Activated CD8-positive, alpha-beta T cell treated with anti-CD3 and anti-CD28 coated beads, Interleukin-2, amount 10 ng/mL, durations not matched to agents 7 days and 5 days (primary cell): ENCODE measurements at regions not wholly inside any gene's neighbourhood (a gene's known extent, or its start where the extent isn't known, plus 50 kb on each side); places are given as distances from the start of the nearest gene placed in this dataset.
A peak's percentile ranks its signal among the peaks of the same experiment; 100 is the strongest.

Source experiments
- ATAC-seq: fragments of 150-1000 bp; cut with Tn5 transposase; one replicate; pipeline ENCODE4 v1.10.0; 2021; ENCODE audit warnings: moderate library complexity
- CTCF ChIA-PET: fragments of 350-600 bp; sonication (Branson Sonifier 250); formaldehyde crosslinking; loops from one replicate; lab custom pipeline; 2021; ENCODE audit warnings: antibody characterized with exemption; lab: Charles Lee
- POLR2A ChIA-PET: fragments of 350-600 bp; sonication (Branson Sonifier 250); formaldehyde crosslinking; loops from one replicate; lab custom pipeline; 2021; ENCODE audit warnings: antibody characterized with exemption; lab: Charles Lee
- DNase-seq: peaks from one replicate; pipeline ENCODE4 v3.0.0-alpha.2; 2020
- H3K27ac Mint-ChIP-seq: one replicate; pipeline ENCODE4 v1.8.0; 2021; ENCODE audit warnings: mild to moderate bottlenecking, mixed read lengths
- H3K27me3 Mint-ChIP-seq: one replicate; pipeline ENCODE4 v1.8.0; 2021; ENCODE audit warnings: low read depth, mixed read lengths
- H3K36me3 Mint-ChIP-seq: one replicate; pipeline ENCODE4 v1.8.0; 2021; ENCODE audit warnings: low read depth, mixed read lengths
- H3K4me1 Mint-ChIP-seq: one replicate; pipeline ENCODE4 v1.8.0; 2021; ENCODE audit warnings: low read depth, mixed read lengths
- H3K4me3 Mint-ChIP-seq: one replicate; pipeline ENCODE4 v1.8.0; 2021; ENCODE audit warnings: mild to moderate bottlenecking, mixed read lengths
- H3K9me3 Mint-ChIP-seq: one replicate; pipeline ENCODE4 v1.8.0; 2022; ENCODE audit warnings: mixed read lengths; ENCODE audit not compliant: insufficient read depth

- no peaks in the 10 kb centered on the region for H3K36me3 Mint-ChIP-seq
- ChIA-PET POLR2A (no interaction called here), CTCF (interaction anchor here (1.2 kb wide), 1 partner anchor 18 kb away, joined by 3 read pairs; no protein-coding TSS in a partner anchor)
- H3K4me3 Mint-ChIP-seq = no peak overlapping the region
- no peaks in the 10 kb centered on the region for H3K9me3 Mint-ChIP-seq
- no peak overlapping the region for H3K27ac Mint-ChIP-seq
- DNase-seq (no peak), ATAC-seq (no peak)
- no peaks in the 10 kb centered on the region for H3K27me3 Mint-ChIP-seq
- H3K4me1 Mint-ChIP-seq = peaks cover 14% of the 10 kb centered on the region
Measured at GRCh38 chr10:88161756-88162155, 298.3 kb downstream of the PTEN start.

- ATAC-seq (no peak), DNase-seq (no peak)
- Mint-ChIP-seq H3K27ac (no peak overlapping the region), H3K27me3 (no peaks in the 10 kb centered on the region), H3K9me3 (no peaks in the 10 kb centered on the region), H3K4me3 (no peak overlapping the region), H3K4me1 (peaks cover 11% of the 10 kb centered on the region), H3K36me3 (peaks cover 2% of the 10 kb centered on the region)
- CTCF ChIA-PET = interaction anchor here (1.2 kb wide), 1 partner anchor 17 kb away, joined by 3 read pairs; no protein-coding TSS in a partner anchor
- POLR2A ChIA-PET = no interaction called here
Measured at GRCh38 chr10:88162852-88163251, 299.4 kb downstream of the PTEN start.

DNA sequence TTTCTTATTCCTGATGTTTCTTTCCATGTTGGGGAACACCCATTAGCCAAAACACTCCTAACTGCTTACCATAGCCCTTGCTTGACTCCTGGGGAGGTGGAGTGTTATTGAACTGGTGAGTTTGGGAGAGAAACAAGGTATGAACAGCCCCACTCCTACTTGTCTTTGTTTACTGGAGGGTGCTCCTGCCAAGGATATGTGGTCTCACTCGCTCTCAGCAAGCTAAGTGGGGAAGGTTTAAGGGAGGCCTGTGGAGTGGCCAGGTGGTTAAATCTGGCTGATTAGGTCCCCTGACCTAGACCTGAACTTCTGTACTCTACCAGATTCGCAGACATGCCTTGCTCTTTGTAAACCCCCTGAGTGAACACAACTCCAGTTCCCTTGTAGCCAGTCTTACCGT lies 300.1 kb downstream of the PTEN start:
- peaks cover 4% of the 10 kb centered on the region for H3K36me3 Mint-ChIP-seq
- H3K27ac Mint-ChIP-seq = no peak overlapping the region
- CTCF ChIA-PET = no interaction called here
- H3K4me3 Mint-ChIP-seq = no peak overlapping the region
- peaks cover 6% of the 10 kb centered on the region for H3K9me3 Mint-ChIP-seq
- no peaks in the 10 kb centered on the region for H3K27me3 Mint-ChIP-seq
- DNase-seq = no peak
- POLR2A ChIA-PET = no interaction called here
- no peak for ATAC-seq
- peaks cover 8% of the 10 kb centered on the region for H3K4me1 Mint-ChIP-seq

GRCh38 chr10:88164471-88164870 lies 301.0 kb downstream of the PTEN start:
- Mint-ChIP-seq H3K36me3 (peaks cover 10% of the 10 kb centered on the region), H3K4me3 (no peak overlapping the region), H3K27me3 (no peaks in the 10 kb centered on the region), H3K4me1 (peaks cover 11% of the 10 kb centered on the region), H3K27ac (no peak overlapping the region), H3K9me3 (peaks cover 14% of the 10 kb centered on the region)
- ATAC-seq (no peak), DNase-seq (no peak)
- CTCF ChIA-PET = no interaction called here
- POLR2A ChIA-PET = no interaction called here

GRCh38 chr10:88165849-88166271 lies 302.4 kb downstream of the PTEN start:
- H3K4me3 Mint-ChIP-seq = no peak overlapping the region
- ChIA-PET CTCF (no interaction called here), POLR2A (no interaction called here)
- peaks cover 23% of the 10 kb centered on the region for H3K4me1 Mint-ChIP-seq
- no peak overlapping the region for H3K27ac Mint-ChIP-seq
- H3K9me3 Mint-ChIP-seq = peaks cover 19% of the 10 kb centered on the region
- no peaks in the 10 kb centered on the region for H3K27me3 Mint-ChIP-seq
- no peak for DNase-seq
- H3K36me3 Mint-ChIP-seq = peaks cover 16% of the 10 kb centered on the region
- ATAC-seq = no peak

DNA sequence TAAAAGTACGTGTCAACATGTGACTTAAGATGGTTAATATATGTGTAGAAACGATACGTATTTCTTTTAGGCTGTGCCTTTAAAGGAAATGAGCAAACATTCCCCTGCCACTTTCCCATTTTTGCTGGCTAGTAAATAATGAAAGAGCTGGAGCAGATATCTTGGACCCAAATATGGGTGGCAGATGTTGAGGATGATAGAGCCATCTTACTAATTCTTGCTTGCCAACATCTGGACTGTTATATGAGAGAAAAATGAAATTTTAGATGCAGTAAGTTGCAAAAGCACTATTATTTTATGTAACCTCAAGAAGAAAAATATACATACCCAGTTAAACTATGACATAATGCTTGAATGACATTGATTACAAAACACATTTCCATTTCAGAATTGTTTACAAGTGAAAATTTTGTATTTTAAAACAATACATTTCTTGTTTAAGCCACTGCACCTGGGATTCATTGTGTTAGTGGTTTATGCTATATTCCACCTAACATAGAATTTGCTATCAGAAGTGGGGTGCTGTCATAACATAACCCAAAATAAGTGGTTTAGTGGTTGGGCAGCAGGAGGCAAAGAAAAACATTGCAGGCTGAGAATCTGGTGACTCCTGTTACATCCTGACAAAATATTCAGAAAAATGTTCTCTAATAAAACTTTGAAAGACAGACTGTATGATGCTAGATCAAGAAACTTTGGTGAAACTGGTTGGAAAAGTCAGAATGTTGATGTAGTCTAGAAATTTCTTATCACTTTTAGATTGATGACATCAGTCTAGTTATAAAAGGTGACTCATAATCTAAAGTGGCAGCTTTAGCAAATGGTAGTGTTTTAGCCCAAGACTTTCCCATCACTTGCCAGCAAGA lies 305.0 kb downstream of the PTEN start:
- peaks cover 19% of the 10 kb centered on the region for H3K9me3 Mint-ChIP-seq
- DNase-seq (no peak), ATAC-seq (no peak)
- peaks cover 29% of the 10 kb centered on the region for H3K4me1 Mint-ChIP-seq
- H3K36me3 Mint-ChIP-seq = peaks cover 16% of the 10 kb centered on the region
- no peaks in the 10 kb centered on the region for H3K27me3 Mint-ChIP-seq
- ChIA-PET CTCF (no interaction called here), POLR2A (no interaction called here)
- H3K4me3 Mint-ChIP-seq = no peak overlapping the region
- H3K27ac Mint-ChIP-seq = no peak overlapping the region

DNA sequence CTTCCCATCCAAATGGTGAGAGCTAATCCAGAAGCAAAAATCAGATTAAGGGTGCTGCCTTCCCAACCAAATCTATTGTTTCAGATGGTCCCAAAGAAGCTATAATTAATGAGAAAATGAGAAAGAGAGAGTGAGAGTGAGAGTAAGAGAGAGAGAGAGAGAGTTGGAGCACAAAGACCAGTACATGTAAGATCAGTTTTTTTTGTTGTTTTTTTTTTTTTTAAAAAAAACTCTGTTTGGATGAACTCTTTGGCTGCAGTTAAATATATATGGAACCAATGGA lies 305.6 kb downstream of the PTEN start:
- ChIA-PET CTCF (no interaction called here), POLR2A (no interaction called here)
- H3K27me3 Mint-ChIP-seq = no peaks in the 10 kb centered on the region
- H3K27ac Mint-ChIP-seq = no peak overlapping the region
- H3K4me1 Mint-ChIP-seq = peaks cover 29% of the 10 kb centered on the region
- H3K4me3 Mint-ChIP-seq = no peak overlapping the region
- H3K9me3 Mint-ChIP-seq = peaks cover 20% of the 10 kb centered on the region
- peaks cover 16% of the 10 kb centered on the region for H3K36me3 Mint-ChIP-seq
- DNase-seq (no peak), ATAC-seq (no peak)

DNA sequence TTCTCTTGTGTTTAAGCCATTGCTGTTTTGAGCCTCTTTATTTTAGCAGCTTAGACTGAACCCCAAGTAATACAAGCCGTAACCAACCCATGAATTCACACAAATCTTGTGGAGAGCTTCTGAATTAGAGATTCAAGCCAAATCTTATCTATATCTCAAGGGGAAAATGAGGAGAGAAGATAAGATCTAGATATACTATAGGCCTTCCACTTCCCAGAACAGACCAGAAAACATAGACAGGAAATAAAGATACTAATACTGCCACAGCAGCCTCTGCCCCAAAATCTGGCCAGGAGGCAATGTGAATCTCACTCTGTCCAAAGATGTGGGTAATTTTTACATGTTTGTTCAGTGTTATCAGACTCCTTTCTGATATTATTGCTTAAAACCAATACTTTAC lies 307.2 kb downstream of the PTEN start:
- H3K36me3 Mint-ChIP-seq = peaks cover 27% of the 10 kb centered on the region
- CTCF ChIA-PET = interaction anchor here (0.8 to 1.1 kb wide), 2 partner anchors 12 to 218 kb away, joined by 3 read pairs; no protein-coding TSS in a partner anchor
- POLR2A ChIA-PET = no interaction called here
- H3K4me3 Mint-ChIP-seq = no peak overlapping the region
- peaks cover 29% of the 10 kb centered on the region for H3K4me1 Mint-ChIP-seq
- DNase-seq (no peak), ATAC-seq (no peak)
- peaks cover 33% of the 10 kb centered on the region for H3K9me3 Mint-ChIP-seq
- H3K27ac Mint-ChIP-seq = peak overlapping the region; percentile 13
- H3K27me3 Mint-ChIP-seq = no peaks in the 10 kb centered on the region

GRCh38 chr10:88172159-88172558 lies 308.7 kb downstream of the PTEN start:
- H3K27me3 Mint-ChIP-seq = no peaks in the 10 kb centered on the region
- no peak overlapping the region for H3K27ac Mint-ChIP-seq
- no peak for ATAC-seq
- peaks cover 29% of the 10 kb centered on the region for H3K36me3 Mint-ChIP-seq
- no peak overlapping the region for H3K4me3 Mint-ChIP-seq
- H3K4me1 Mint-ChIP-seq = peaks cover 29% of the 10 kb centered on the region
- peaks cover 33% of the 10 kb centered on the region for H3K9me3 Mint-ChIP-seq
- CTCF ChIA-PET = no interaction called here
- POLR2A ChIA-PET = no interaction called here
- DNase-seq = no peak

DNA sequence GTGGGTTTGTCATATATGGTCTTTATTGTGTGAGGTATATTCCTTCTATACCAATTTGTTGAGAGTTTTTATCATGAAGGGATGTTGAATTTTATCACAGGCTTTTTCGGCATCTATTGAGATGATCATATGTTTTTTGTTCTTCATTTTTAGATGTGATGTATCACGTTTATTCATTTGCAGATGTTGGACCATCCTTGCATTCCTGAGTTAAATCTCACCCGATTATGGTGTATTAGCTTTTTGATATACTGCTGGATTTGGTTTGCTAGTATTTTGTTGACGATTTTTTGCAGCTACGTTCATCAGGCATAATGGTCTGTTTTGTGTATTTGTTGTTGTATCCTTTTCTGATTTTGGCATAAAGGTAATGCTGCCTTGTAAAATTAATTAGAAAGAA lies 311.0 kb downstream of the PTEN start:
- POLR2A ChIA-PET = no interaction called here
- Mint-ChIP-seq H3K4me3 (no peak overlapping the region), H3K9me3 (peaks cover 20% of the 10 kb centered on the region), H3K27me3 (no peaks in the 10 kb centered on the region), H3K4me1 (peaks cover 35% of the 10 kb centered on the region), H3K36me3 (peaks cover 24% of the 10 kb centered on the region), H3K27ac (no peak overlapping the region)
- no peak for DNase-seq
- no peak for ATAC-seq
- CTCF ChIA-PET = no interaction called here

DNA sequence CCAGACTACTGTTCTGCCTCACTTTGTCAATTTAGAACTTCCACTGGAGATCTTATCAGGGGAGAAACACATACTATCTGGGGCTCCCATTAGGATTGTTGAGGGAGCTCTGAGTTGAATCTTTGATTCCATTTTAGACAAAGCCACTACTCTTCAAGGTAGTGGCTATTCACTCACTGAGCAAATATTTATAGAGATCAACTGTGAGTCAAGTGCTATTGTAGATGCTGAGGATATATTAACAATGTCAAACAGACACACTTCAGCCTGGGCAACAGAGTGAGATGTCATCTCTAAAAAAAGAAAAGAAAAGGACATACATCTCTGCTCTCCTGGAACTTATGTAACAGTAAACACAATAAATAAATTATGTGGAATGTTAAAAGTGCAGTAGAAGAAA lies 315.3 kb downstream of the PTEN start:
- H3K27me3 Mint-ChIP-seq = no peaks in the 10 kb centered on the region
- peaks cover 10% of the 10 kb centered on the region for H3K4me1 Mint-ChIP-seq
- no peak overlapping the region for H3K4me3 Mint-ChIP-seq
- H3K36me3 Mint-ChIP-seq = peaks cover 17% of the 10 kb centered on the region
- H3K9me3 Mint-ChIP-seq = peaks cover 14% of the 10 kb centered on the region
- H3K27ac Mint-ChIP-seq = no peak overlapping the region
- ChIA-PET POLR2A (no interaction called here), CTCF (no interaction called here)
- ATAC-seq = no peak
- no peak for DNase-seq

DNA sequence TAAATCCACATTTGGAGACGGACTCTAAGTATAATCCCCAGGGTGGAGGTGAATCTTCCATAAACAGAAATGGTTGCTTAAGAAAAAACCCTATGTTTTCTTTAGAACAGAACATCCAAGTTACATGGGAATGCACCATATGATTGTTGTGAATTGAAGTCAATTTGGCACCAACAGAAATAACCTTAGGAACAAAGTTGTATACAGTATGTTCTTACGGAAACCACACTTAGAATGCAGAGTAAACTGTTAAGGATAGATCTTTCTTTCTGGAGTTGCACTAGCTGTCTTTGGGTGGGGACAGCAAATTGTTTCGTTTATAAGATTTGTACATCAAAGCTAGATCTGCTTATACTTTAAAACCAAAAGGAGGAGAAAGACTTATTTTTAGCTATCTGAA lies 316.4 kb downstream of the PTEN start:
- CTCF ChIA-PET = interaction anchor here (1.1 kb wide), 1 partner anchor 17 kb away, joined by 3 read pairs; no protein-coding TSS in a partner anchor

More for the DNA sequence above, 316.4 kb downstream of the PTEN start:
- Mint-ChIP-seq H3K27ac (no peak overlapping the region), H3K27me3 (no peaks in the 10 kb centered on the region), H3K4me3 (no peak overlapping the region), H3K9me3 (peaks cover 5% of the 10 kb centered on the region), H3K4me1 (peaks cover 10% of the 10 kb centered on the region), H3K36me3 (peaks cover 12% of the 10 kb centered on the region)
- POLR2A ChIA-PET = no interaction called here
- DNase-seq = no peak
- no peak for ATAC-seq
